DMS153 treated with DMSO at 0.1 percent for 48 hours (cell line): ENCODE measurements at regions not wholly inside any gene's neighbourhood (a gene's known extent, or its start where the extent isn't known, plus 50 kb on each side); places are given as distances from the start of the nearest gene placed in this dataset.

Source experiments
- DNase-seq: peaks from one replicate; lab custom pipeline; 2025; ENCODE audit not compliant: unreplicated experiment; lab: John Stamatoyannopoulos, UW

- no peak for DNase-seq
Observed at GRCh38 chr12:125643055-125643454, 577.8 kb downstream of the AACS start.

GRCh38 chr12:125645724-125646123, 580.5 kb downstream of the AACS start:
- no peak for DNase-seq

GRCh38 chr12:125650587-125650986, 585.4 kb downstream of the AACS start:
- DNase-seq = no peak

GRCh38 chr12:125651625-125652024, 586.4 kb downstream of the AACS start:
- DNase-seq = no peak

- DNase-seq = no peak
Observed at GRCh38 chr12:125652681-125653080, 587.4 kb downstream of the AACS start.

- DNase-seq = no peak
Observed at GRCh38 chr12:125657681-125658080, 592.4 kb downstream of the AACS start.

GRCh38 chr12:125674554-125675338, 609.5 kb downstream of the AACS start:
- DNase-seq = no peak

GRCh38 chr12:125676366-125676765, 611.1 kb downstream of the AACS start:
- no peak for DNase-seq

- DNase-seq = no peak
Observed at GRCh38 chr12:125677829-125678228, 612.6 kb downstream of the AACS start.

- DNase-seq = no peak
Observed at GRCh38 chr12:125678589-125678993, 613.4 kb downstream of the AACS start.

- peak; percentile 12 for DNase-seq
Observed at GRCh38 chr12:125683748-125684381, 618.6 kb downstream of the AACS start.

- no peak for DNase-seq
Observed at GRCh38 chr12:125684968-125685790, 619.9 kb downstream of the AACS start.

- no peak for DNase-seq
Observed at GRCh38 chr12:125685915-125686314, 620.7 kb downstream of the AACS start.

- no peak for DNase-seq
Observed at GRCh38 chr12:125687403-125687802, 622.2 kb downstream of the AACS start.

GRCh38 chr12:125687820-125688219, 622.6 kb downstream of the AACS start:
- no peak for DNase-seq

- DNase-seq = no peak
Observed at GRCh38 chr12:125688223-125688622, 623.0 kb downstream of the AACS start.

- no peak for DNase-seq
Observed at GRCh38 chr12:125688881-125689280, 623.6 kb downstream of the AACS start.

- DNase-seq = no peak
Observed at GRCh38 chr12:125689576-125690410, 624.6 kb downstream of the AACS start.

- no peak for DNase-seq
Observed at GRCh38 chr12:125690841-125691240, 625.6 kb downstream of the AACS start.

- DNase-seq = no peak
Observed at GRCh38 chr12:125696054-125696453, 630.8 kb downstream of the AACS start.

- DNase-seq = no peak
Observed at GRCh38 chr12:125704803-125705202, 639.6 kb downstream of the AACS start.
